Amniotic stem cell (primary cell): ENCODE measurements at regions not wholly inside any gene's neighbourhood (a gene's known extent, or its start where the extent isn't known, plus 50 kb on each side); places are given as distances from the start of the nearest gene placed in this dataset.

ENCODE experiments used
- DNase-seq: peaks from one replicate; lab custom pipeline; 2025; lab: John Stamatoyannopoulos, UW

- DNase-seq = no peak
These were observed 112.9 kb downstream of the DLL1 start for GRCh38 chr6:170177772-170178560.

- no peak for DNase-seq
These were observed 113.7 kb downstream of the DLL1 start for GRCh38 chr6:170176898-170177771.

DNA sequence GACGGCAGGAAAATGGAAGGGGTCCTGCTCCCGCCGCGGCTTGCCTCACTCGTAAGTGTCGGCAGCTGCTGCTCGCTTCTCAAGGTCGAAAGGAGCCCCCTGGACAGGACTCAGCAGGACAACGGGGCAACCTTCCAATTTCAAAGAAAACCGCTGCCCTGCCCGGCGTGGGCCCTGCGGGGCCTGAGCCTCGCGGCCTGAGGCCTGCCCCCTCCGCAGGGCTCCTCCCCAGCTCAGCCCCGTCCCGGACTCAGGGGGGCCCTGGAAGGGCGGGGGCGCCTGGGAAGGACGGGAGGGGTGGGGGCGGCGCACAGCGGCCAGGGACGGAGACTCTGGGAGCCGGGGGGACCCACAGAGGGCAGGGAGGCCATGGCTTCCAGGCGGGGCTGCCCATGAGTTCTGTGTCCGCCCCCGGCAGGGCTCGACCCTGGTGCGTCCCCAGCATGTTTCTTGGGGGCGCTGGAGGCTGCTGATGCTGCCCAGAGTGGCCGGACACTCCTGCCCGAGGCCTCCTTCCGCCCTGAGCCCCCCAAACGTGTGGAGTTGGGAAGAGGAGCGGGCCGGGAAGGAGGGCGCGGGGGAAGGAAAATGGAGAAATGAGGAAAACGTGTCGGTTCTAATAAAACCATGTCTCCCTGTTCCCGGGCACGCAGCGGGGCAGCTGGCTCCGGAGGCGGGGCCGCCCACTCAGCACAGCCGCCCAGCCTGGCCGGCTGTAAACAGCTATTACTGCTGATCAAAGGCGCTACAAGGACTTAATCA, 114.6 kb downstream of the DLL1 start:
- no peak for DNase-seq

- DNase-seq = no peak
These were observed 115.2 kb downstream of the DLL1 start for GRCh38 chr6:170175644-170176135.

GRCh38 chr6:170174771-170175643, 115.9 kb downstream of the DLL1 start:
- no peak for DNase-seq

DNA sequence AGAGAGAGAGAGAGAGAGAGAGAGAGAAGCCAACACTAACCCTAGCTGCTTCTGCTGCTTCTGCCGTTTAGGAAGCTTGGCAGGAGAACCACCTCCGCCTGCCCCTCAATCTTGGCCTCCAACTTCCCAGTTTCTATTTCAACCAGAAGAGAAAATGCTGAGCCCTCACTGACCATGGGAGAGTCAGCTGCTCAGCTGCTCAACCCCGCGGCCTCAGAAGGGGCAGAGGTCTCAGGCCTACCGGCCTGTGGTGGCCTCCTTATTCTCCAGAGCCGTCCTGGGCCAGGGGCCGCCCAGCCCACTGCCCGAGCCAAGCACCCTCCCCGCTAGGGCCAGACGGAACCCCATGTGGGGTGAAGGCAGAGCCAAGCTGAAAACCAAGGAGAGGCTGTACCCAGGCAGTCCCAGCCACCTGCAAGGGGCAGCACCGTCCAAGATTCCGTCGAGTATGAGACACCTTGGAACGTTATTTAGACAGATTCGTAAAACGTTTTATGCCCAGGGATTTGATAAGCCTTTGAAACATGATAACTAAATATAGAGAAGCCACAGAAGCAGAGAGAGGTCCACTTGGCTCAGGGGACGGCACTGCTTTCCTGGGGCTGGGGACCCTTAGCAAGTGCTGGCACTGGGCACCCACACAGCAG, 116.6 kb downstream of the DLL1 start:
- no peak for DNase-seq

GRCh38 chr6:170173335-170173881, 117.5 kb downstream of the DLL1 start:
- DNase-seq = no peak

GRCh38 chr6:170172825-170173256, 118.0 kb downstream of the DLL1 start:
- no peak for DNase-seq

DNA sequence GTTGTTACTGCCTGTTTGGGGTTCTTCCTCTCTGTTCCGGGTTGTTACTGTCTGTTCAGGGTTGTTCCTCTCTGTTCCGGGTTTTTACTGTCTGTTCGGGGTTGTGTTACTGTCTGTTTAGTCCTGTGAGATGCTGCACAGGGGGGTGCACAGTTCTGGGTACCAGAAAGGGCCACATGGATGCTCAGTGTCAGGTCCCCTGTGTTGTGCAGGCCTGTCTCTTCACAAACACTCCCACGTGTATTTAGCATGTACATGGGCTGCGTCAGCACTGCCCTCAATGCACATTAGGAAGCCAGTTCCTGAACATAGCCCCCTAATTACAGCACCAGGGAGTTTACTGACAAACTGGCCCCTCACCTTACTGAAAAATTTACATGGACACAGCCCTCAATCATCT, 118.5 kb downstream of the DLL1 start:
- DNase-seq = no peak

- DNase-seq = no peak
These were observed 123.2 kb downstream of the DLL1 start for GRCh38 chr6:170167657-170168159.

GRCh38 chr6:170166511-170167122, 124.3 kb downstream of the DLL1 start:
- DNase-seq = no peak

- no peak for DNase-seq
These were observed 125.3 kb downstream of the DLL1 start for GRCh38 chr6:170165471-170166117.

- DNase-seq = no peak
These were observed 125.8 kb downstream of the DLL1 start for GRCh38 chr6:170165085-170165470.

DNA sequence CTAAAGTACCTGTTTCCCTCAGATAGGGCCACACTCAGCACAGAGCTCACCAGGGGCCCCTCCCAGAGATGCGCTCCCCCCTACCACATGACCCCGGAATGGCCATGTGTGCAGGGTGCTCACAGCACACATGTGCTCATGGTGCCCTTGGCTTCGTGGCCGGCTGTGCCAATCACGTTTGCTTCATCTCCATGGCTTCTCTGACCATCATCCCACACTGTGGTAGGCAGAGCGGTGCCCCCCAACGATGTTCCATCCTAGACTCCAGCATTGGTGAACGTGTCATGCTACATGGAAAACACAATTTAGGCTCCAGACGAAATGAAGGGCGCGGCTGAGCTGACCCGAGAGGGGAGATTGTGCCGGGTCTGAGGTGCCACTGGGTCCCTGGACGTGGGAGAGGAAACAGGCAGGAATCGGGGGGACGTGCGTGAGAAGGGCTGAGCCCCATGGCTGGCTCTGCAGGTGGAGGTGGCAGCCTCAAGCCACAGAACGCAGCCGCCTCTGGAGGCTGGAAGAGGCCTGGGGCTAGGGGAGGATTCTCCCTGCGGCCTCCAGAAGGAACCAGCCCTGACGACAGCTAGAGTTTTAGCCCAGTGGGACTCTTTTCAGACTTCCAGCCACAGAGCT, 126.5 kb downstream of the DLL1 start:
- no peak for DNase-seq

DNA sequence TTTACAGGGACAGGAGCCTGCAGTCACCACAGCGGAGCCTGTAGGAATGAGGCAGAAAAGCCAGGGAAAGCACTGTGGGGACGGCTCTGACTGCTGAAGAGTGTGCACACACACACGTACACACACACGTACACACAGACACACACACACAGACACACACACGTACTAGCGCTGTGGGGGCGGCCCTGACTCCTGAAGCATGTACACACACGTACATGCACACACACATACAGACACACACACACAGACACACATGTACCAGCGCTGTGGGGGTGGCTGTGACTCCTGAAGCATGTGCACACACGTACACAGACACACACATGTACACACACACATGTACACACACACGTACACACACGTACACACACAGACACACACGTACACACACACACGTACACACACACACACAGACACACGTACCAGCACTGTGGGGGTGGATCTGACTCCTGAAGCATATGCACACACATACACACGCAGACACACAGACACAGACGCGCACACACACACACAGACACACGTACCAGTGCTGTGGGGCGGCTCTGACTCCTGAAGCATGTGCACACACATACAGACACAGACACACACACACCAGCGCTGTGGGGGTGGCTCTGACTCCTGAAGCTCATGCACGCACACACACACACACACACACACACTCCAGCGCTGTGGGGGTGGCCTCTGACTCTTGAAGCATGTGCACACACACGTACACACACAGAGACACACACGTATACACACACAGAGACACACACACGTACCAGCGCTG, 127.3 kb downstream of the DLL1 start:
- DNase-seq = no peak

- no peak for DNase-seq
These were observed 128.0 kb downstream of the DLL1 start for GRCh38 chr6:170162775-170163404.

DNA sequence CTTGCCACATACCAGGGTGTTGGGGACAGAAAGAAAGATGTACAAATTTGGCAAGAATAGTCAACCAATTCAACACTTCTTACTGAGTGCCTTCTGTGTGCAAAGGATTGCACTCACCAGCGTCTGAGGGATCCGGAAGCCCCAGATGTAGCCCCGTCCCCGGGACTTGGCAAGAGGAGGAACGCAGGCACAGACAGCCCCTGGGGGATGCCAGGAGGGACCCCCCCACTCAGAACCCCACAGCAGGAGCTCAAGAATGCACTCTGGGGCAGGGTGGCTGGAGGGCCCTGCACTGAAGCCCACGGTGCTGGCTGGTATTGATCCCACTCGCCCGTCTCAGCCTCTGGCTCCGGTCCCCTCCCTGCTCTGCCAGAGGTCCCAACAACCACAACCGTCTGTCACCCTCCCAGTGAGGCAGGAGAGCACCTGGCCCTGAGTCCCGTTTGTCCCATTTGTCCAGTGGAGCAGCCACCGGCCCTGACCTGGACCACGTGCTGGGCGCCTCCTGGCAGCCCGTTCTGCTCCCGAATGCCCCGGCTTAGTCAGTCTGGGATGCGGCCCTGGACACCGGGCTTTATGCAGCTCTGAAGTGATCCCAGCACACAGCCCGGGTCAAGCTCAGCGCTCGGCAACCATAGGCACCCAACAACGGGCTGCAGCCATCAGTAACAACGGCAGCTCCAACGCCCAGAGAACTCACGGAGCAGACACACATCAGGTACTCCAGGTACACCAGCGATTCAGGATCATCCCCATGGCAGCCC, 128.7 kb downstream of the DLL1 start:
- no peak for DNase-seq
